ENCODE measurements at regions not wholly inside any gene's neighbourhood (a gene's known extent, or its start where the extent isn't known, plus 50 kb on each side); places are given as distances from the start of the nearest gene placed in this dataset.

DNA sequence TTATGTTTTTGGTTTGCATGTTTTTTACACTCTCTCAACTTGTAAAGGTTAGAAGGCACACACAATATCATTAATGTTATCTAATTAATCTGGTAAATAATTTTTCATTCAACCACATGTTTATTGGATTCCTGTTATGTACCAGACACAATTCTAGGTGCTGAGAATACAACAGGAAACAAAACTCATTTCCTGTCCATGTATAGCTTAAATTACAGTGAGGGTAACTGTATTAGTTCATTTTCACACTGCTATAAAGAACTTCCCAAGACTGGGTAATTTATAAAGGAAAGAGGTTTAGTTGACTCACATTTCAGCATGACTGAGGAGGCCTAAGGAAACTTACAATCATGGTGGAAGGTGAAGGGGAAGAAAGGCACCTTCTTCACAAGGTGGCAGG, 270.5 kb downstream of the TRIB2 start:
- no peak for TF ChIP-seq CTCF (IDR thresholded peaks at IDR 0.05; ENCODE audit: low read length, missing control alignments)
- DNase-seq (ENCODE audit: low read depth), result no peak
- H3K4me3 ChIP-seq (replicated peaks; ENCODE audit: low read depth, low read length), result no peak overlapping the region

DNA sequence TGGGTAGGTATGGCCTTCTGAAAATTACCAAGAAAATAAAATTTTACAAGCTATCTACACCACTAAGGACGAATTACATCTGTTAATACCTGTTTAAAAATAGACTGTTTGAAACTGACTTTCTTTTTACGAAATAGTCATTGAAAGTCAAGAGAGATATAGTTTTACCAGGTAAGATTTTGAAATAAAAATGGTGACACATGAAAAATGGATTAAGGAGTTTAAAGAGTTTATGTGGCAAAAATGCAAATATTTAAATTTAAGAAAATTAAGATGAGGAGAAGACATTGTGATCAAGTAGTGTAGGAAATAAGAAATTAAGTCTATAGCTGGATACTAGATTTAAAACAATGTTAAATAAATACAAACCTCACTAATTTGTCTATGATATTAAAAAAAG, 271.5 kb downstream of the TRIB2 start:
- no peak for DNase-seq (ENCODE audit: low read depth)
- H3K4me3 ChIP-seq (replicated peaks; ENCODE audit: low read depth, low read length), result no peak overlapping the region
- TF ChIP-seq CTCF (IDR thresholded peaks at IDR 0.05; ENCODE audit: low read length, missing control alignments), result no peak

- TF ChIP-seq CTCF (IDR thresholded peaks at IDR 0.05; ENCODE audit: low read length, missing control alignments), result peak; percentile 41
- no peak overlapping the region for H3K4me3 ChIP-seq (replicated peaks; ENCODE audit: low read depth, low read length)
- DNase-seq (ENCODE audit: low read depth), result peak; percentile 30
Observed at GRCh38 chr2:12990523-12990922, 273.8 kb downstream of the TRIB2 start.

DNA sequence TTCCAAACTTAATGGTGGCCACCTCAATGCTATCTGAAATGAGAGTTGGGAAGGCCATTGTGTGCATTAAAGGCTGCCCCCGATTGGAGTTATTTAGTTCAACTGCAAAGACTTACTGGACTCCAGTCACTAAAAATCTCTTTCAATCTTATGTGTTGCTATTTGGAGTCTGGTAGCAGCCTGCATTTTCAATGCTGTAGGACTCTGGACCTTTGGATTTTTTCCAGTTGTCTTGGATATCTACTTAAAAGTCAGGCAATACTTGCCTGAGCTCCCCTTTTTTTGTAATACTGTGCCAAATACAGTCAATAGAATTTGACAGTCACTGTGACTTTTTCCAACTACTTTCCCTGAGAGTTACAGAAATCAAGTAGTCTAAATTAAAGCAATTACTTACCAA, 281.9 kb downstream of the TRIB2 start:
- H3K4me3 ChIP-seq (replicated peaks; ENCODE audit: low read depth, low read length), result no peak overlapping the region
- TF ChIP-seq CTCF (IDR thresholded peaks at IDR 0.05; ENCODE audit: low read length, missing control alignments), result no peak
- no peak for DNase-seq (ENCODE audit: low read depth)

- no peak overlapping the region for H3K4me3 ChIP-seq (replicated peaks; ENCODE audit: low read depth, low read length)
- no peak for TF ChIP-seq CTCF (IDR thresholded peaks at IDR 0.05; ENCODE audit: low read length, missing control alignments)
- DNase-seq (ENCODE audit: low read depth), result peak; percentile 72
Observed at GRCh38 chr2:13000664-13001363, 284.1 kb downstream of the TRIB2 start.

GRCh38 chr2:13001408-13001807, 284.7 kb downstream of the TRIB2 start:
- TF ChIP-seq CTCF (IDR thresholded peaks at IDR 0.05; ENCODE audit: low read length, missing control alignments), result no peak
- H3K4me3 ChIP-seq (replicated peaks; ENCODE audit: low read depth, low read length), result no peak overlapping the region
- DNase-seq (ENCODE audit: low read depth), result peak; percentile 16
